ENCODE measurements at regions not wholly inside any gene's neighbourhood (a gene's known extent, or its start where the extent isn't known, plus 50 kb on each side); places are given as distances from the start of the nearest gene placed in this dataset.

DNA sequence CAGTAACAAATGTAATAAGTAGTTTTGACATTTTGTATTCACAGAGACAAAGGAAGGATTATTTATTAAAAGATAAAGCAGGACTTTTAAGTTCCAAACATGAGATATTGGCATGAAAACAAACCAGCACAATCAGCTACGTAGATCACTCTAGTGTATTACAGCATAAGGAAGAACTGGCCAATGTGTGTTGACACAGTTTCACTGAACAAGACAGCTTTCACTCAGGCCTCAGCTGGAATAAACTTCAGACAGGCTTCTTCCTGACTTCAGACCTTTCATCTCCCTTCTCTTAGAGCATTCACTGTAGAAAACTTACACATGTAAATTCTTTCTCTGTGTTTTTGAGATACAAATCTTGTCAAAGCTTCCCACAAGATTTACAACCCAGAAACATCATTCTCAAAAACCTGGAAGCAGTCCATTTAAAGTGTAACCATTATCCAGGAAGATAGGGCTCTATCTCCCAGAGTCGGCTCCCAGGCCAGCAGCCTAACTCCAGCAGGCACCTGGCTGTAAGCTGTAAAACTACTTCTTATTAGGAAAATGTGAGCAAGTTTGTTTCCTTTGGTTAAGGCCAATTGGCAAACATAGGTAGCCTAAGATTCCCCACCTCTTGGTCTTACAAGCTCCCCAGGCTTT, 768.3 kb upstream of the CDH7 start:
- no peak for DNase-seq
- TF ChIP-seq POLR2A (IDR thresholded peaks at IDR 0.05; ENCODE audit: low read length) (no peak), GATA1 (IDR thresholded peaks at IDR 0.05; ENCODE audit: low read depth, low read length) (no peak)

DNA sequence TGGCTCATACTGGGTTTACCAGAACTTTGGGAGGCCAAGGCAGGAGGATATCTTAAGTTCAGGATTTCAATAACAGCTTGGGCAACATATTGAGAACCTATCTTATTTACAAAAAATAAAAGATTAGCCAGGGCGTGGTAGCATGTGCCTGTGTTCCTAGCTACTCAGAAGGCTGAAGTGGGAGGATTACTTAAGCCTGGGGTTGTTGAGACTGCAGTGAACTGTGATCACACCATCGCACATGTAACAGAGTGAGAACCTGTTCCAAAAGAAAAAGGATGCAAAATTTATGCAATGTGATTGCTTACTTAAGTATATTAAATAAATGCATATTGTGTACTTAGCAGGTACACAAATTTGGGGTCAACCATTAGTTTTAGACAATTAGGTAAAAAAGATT, 768.9 kb upstream of the CDH7 start:
- no peak for TF ChIP-seq GATA1 (IDR thresholded peaks at IDR 0.05; ENCODE audit: low read depth, low read length)
- no peak for TF ChIP-seq POLR2A (IDR thresholded peaks at IDR 0.05; ENCODE audit: low read length)

DNA sequence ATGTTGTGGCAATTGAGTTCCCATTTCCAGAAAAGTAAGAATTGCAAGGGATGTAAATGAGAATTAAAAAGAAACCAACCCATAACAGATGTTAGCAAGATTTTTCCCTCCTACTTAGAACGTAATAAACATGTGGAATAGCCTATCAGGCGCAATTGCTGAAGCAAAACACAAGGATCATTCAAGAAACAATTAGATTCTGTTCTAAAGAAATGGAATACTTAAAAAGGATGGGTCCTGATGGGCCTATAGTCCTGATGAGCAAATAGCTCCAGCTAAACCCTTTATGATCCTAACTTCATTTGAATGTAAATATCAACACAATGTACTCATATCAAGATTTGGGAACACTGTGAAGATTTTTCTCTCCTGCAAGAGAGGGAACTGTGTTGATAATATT, 771.0 kb upstream of the CDH7 start:
- TF ChIP-seq POLR2A (IDR thresholded peaks at IDR 0.05; ENCODE audit: low read length) (no peak), GATA1 (IDR thresholded peaks at IDR 0.05; ENCODE audit: low read depth, low read length) (no peak)
- no peak for DNase-seq

More for the DNA sequence above, 768.9 kb upstream of the CDH7 start:
- no peak for DNase-seq

DNA sequence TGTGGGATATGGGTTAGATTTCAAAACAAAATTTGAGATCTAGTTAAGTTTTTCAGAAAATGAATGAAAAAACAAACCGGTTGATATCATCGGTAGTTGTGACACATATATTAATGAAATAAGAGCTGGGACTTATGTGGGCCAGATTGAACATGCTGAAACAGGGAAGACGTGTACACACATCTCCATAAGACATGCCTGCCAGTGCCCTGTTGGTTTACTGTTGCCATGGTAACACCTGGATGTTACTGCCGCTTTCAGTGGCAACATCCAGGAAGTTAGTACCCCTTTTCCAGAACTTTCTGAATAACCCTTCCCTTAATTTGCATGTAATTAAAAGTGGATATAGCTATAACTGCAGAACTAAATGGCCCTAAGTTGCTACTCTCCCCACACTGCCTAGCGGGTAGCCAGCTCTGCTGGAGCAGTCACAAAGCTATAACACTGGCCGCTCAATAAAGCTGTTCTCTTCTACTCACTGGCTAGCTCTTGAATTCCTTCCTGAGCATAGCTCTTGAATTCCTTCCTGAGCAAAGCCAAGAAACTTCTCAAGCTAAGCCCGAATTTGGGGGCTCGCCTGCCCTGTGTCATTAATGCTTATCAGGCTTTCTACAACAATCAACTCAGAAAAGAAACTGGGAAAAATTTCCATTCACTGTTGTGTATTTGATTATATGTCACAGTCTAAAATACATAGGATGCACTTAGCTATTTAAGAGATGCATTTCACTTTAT, 776.3 kb upstream of the CDH7 start:
- DNase-seq, result no peak
- TF ChIP-seq GATA1 (IDR thresholded peaks at IDR 0.05; ENCODE audit: low read depth, low read length) (no peak), POLR2A (IDR thresholded peaks at IDR 0.05; ENCODE audit: low read length) (no peak)

DNA sequence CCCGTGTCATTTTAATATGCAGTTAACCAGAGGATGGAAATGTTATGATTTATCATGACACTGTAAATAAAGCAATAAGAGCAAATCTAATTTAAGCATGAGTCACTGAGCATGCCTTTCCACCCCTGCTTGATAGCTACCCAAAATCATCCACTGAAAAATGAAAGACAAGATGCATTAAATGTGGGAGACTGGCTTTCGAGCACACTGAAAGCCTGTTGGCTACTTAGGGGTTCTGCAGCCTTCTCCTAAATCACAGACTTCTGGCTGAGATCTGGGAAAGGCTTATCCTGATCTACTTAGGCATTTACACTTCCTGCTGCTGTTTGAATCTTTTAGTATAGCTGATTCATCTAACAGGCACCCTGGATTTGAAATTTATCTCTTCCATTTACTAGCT, 778.3 kb upstream of the CDH7 start:
- no peak for DNase-seq
- TF ChIP-seq POLR2A (IDR thresholded peaks at IDR 0.05; ENCODE audit: low read length) (no peak), GATA1 (IDR thresholded peaks at IDR 0.05; ENCODE audit: low read depth, low read length) (no peak)

DNA sequence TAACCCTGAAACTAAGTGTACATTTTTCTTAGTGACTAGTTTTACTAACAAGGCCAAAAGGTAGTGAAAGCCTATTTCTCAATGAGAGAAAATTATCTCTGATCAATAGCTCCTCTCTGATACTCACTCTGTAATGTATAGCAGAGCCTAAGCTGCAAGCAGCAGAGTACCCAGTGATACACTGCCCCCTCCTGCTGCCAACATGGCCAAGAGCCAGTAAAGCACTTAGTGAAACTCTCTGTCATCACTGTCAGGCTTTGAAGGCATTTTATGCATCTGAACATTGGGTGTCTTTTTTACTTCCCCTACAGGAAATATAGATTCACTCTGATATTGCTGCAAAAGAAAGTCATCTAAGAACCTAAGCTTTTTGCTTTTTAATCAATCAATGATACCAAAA, 784.1 kb upstream of the CDH7 start:
- no peak for DNase-seq
- no peak for TF ChIP-seq POLR2A (IDR thresholded peaks at IDR 0.05; ENCODE audit: low read length)

DNA sequence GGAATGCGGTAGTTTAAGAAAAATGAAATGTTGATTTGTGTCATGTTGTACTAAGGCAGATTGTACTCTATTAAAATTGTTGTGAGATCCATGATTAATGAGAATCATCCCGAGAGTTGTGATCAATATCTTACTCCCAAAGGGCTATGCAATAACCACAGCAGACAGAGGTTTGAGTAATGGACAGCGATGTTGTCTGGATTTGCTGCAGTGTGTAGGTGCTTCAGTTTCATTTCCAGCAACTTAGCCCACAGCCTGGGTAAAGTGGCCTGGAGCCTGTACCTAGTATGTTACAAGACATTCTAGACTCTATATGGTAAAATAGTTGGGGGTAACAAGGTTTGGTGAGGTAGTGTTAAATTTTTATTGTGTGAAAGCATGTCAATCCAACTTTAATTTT, 794.3 kb upstream of the CDH7 start:
- DNase-seq, result no peak
- TF ChIP-seq GATA1 (IDR thresholded peaks at IDR 0.05; ENCODE audit: low read depth, low read length) (no peak), POLR2A (IDR thresholded peaks at IDR 0.05; ENCODE audit: low read length) (no peak)

DNA sequence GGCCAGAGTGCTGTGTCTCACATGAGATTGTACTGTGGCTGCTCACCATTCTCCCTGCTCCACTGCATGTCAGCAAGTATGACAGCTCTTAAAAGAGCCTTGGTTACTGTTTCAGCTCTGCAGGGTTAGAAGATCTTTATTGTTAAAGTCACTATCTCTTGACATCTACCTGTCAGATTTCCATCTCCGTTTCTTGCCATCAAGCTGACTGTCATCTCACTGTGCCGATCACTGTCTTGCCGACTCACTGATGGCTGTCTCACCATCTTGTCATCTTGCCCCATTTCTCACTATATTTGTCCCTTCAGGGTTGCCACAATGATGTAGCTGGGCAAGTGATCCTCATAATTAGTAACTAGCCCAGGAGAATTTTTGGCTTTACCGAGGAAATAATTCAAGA, 800.9 kb upstream of the CDH7 start:
- TF ChIP-seq POLR2A (IDR thresholded peaks at IDR 0.05; ENCODE audit: low read length), result no peak
- TF ChIP-seq GATA1 (IDR thresholded peaks at IDR 0.05; ENCODE audit: low read depth, low read length), result no peak
- no peak for DNase-seq

DNA sequence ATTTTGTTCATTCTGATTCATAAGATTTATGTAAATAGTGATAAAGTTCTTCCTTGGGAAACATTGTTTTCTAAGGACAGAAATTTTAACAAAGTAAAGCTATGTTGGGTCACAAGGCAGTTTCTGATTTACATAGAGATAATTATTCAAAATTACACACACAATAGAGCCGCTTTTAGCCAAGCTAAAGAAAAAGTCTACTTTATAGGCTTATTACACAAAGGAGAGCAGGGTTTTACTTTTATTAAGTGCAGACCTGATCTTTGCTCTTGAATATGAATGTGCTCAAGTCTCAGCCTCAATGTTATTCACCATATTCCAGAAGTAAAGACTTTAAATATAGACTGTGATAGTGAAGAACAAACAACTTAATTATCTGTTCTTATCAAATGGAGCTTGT, 787.8 kb upstream of the LINC00305 start:
- DNase-seq, result no peak
- TF ChIP-seq GATA1 (IDR thresholded peaks at IDR 0.05; ENCODE audit: low read depth, low read length) (no peak), POLR2A (IDR thresholded peaks at IDR 0.05; ENCODE audit: low read length) (no peak)

DNA sequence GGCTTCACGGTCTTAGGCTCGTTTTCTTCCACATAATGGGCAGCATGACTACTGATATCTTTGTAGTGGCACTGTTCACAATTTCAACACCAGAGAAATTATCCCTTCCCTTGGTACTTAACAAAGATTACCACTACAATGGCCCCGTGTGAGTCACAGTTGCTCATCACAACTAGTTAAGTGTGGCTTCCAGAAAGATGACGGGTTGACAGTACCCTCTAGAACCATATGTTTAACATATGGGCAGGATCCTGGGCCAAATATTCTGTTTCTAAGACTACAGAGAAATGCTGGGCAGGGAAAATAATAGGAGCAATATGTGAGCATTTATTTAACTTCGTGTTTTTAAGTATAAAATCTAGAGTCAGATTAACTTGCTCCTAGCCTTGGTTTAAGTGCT, 780.1 kb upstream of the LINC00305 start:
- no peak for TF ChIP-seq POLR2A (IDR thresholded peaks at IDR 0.05; ENCODE audit: low read length)
- TF ChIP-seq GATA1 (IDR thresholded peaks at IDR 0.05; ENCODE audit: low read depth, low read length), result no peak

DNA sequence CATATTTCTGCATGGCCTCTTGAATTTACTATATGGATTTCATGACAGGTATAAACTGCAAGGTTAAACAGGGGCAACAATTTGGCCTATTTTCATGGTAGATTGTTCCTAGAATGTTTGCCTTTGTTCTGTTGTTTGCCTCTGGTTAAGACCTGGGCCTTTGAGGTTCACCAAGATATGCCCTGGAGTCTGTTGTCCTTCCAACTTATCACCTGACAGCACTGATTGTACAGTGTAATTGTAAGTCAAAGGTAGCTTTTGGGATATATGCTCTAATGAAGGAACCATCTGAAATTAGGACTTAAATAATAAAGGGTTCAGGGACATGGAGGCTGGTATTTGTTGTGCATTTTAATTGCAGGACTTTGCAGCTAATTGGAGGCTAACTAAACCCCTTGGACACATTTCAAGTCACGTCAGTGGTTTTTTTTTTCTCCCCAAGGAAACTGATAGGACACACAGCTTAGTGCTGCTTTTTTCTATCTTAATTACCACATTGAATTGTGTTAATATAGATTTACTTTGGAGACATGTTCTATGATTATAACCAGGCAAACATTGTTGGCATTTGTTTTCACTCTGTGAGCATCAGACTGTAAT, 771.2 kb upstream of the LINC00305 start:
- DNase-seq, result no peak
- TF ChIP-seq GATA1 (IDR thresholded peaks at IDR 0.05; ENCODE audit: low read depth, low read length) (no peak), POLR2A (IDR thresholded peaks at IDR 0.05; ENCODE audit: low read length) (no peak)

More for the DNA sequence above, 780.1 kb upstream of the LINC00305 start:
- no peak for DNase-seq

DNA sequence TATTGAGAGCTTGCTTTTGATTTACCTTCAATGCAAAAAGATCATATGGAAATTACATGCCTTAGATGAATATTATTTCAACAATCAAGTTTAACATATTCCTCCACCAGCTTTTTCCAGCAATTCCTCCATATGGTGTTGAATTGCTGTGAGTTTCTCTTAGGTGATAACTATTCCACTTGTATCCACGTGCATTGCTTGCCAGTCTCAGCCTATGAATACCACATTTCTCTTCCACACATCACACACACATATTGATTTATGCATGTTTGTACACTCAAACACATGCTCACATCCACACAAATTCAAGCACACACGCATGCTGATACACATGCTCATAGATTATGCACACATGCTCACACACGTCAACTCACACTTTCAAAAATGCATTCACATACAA, 770.0 kb upstream of the LINC00305 start:
- TF ChIP-seq POLR2A (IDR thresholded peaks at IDR 0.05; ENCODE audit: low read length), result no peak
- no peak for TF ChIP-seq GATA1 (IDR thresholded peaks at IDR 0.05; ENCODE audit: low read depth, low read length)
- no peak for DNase-seq

DNA sequence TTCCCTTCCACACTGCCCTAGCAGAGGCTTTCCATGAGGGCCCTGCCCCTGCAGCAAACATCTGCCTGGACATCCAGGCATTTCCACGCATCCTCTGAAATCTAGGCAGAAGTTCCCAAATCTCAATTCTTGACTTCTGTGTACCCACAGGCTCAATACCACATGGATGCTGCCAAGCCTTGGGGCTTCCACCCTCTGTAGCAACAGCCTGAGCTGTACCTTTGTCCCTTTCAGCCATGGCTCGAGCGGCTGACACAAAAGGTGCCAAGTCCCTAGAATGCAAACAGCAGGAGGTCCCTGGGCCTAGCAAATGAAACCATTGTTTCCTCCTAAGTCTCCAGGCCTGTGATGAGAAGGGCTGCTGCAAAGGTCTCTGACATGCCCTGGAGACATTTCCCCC, 744.5 kb upstream of the LINC00305 start:
- TF ChIP-seq POLR2A (IDR thresholded peaks at IDR 0.05; ENCODE audit: low read length) (no peak), GATA1 (IDR thresholded peaks at IDR 0.05; ENCODE audit: low read depth, low read length) (no peak)
- DNase-seq, result no peak

DNA sequence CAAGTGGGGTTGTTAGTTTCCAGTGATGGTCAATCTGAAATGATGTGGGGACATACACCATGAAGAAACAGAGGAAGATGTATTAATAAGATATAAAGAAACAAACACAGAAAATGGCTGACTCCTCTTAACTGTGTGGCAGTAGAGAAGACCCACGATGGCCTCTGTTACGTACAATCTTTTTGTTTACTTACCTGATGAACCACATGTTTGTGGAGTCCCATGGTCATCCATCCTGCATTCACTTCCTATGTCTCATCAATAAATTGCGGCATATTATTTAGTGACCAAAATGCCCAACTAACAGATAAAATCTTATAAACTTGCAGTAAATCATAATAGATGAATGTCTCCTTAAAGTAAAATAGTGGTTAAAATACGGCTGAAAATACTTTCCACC, 740.1 kb upstream of the LINC00305 start:
- TF ChIP-seq GATA1 (IDR thresholded peaks at IDR 0.05; ENCODE audit: low read depth, low read length), result no peak
- no peak for TF ChIP-seq POLR2A (IDR thresholded peaks at IDR 0.05; ENCODE audit: low read length)
- no peak for DNase-seq

DNA sequence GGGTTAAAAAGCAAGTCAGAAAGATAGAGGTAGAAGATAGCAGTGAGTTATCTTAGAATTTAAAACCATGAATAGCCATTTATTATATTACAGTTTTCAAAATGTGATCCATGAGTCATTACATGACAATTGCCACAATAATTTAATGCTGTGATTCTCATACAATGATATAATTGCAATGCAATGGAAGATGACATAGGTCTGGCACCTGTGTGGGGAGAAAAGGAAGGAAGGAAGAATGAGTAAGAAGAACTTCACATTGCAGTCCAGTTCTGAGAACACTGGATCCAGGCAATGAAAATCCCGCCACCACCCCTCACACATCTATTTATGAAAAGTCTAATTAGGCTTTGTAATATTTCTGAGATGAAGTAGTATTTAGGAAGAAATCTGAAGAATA, 738.1 kb upstream of the LINC00305 start:
- TF ChIP-seq GATA1 (IDR thresholded peaks at IDR 0.05; ENCODE audit: low read depth, low read length), result no peak
- TF ChIP-seq POLR2A (IDR thresholded peaks at IDR 0.05; ENCODE audit: low read length), result no peak
- no peak for DNase-seq
